Activated naive CD4-positive, alpha-beta T cell treated with anti-CD3 and anti-CD28 coated beads, Interleukin-2, amount 50 U/mL, for 16 hours (primary cell): ENCODE measurements at regions not wholly inside any gene's neighbourhood (a gene's known extent, or its start where the extent isn't known, plus 50 kb on each side); places are given as distances from the start of the nearest gene placed in this dataset.

Experiments
- DNase-seq: peaks from one replicate; pipeline ENCODE4 v3.0.0-alpha.2; 2020

DNA sequence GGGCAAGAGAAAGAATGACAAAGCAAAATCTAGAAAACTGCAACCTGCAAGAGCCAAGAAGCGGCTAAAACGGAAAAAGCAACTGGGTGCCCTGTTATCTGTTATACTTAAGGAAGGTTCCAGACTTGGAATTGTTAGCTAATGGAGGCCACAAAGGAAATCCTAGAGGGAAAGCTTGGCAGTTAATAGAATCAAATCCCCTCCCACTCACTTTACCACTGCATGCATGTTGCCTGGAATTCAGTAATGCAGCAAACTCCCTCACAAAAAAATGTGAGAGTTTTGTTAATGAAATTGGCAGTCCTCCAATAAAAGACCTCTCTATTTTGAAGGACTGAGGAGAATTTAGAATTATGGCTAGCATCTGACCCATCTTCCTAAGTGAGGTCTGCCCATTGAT, 164.2 kb upstream of the SOX5 start:
- no peak for DNase-seq

DNA sequence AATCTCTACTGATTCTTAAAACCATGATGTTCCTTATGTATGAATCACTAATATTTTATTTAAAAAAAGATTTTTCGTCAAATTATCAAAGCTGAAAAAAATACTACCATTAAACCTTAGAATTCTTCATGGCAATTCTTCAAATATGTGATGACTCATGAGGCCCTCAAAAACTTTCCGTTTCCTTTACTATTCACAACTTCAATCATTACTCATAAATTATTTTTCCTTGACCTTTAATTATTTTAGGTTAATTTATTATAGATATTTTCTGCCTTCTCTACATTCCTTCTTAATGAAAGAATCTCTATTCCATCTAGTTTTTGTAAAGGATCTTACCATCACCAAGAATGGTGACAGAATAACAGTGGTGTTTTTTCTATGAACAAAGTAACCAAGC, 162.1 kb upstream of the SOX5 start:
- DNase-seq, result no peak

GRCh38 chr12:24111086-24111485, 161.6 kb upstream of the SOX5 start:
- DNase-seq, result no peak

- DNase-seq, result no peak
Observed at GRCh38 chr12:24109381-24110039, 160.0 kb upstream of the SOX5 start.

- DNase-seq, result no peak
Observed at GRCh38 chr12:24102676-24103075, 153.2 kb upstream of the SOX5 start.

- DNase-seq, result no peak
Observed at GRCh38 chr12:24099576-24099975, 150.1 kb upstream of the SOX5 start.

GRCh38 chr12:24095245-24095644, 145.8 kb upstream of the SOX5 start:
- DNase-seq, result no peak

- no peak for DNase-seq
Observed at GRCh38 chr12:24089510-24089890, 140.0 kb upstream of the SOX5 start.

DNA sequence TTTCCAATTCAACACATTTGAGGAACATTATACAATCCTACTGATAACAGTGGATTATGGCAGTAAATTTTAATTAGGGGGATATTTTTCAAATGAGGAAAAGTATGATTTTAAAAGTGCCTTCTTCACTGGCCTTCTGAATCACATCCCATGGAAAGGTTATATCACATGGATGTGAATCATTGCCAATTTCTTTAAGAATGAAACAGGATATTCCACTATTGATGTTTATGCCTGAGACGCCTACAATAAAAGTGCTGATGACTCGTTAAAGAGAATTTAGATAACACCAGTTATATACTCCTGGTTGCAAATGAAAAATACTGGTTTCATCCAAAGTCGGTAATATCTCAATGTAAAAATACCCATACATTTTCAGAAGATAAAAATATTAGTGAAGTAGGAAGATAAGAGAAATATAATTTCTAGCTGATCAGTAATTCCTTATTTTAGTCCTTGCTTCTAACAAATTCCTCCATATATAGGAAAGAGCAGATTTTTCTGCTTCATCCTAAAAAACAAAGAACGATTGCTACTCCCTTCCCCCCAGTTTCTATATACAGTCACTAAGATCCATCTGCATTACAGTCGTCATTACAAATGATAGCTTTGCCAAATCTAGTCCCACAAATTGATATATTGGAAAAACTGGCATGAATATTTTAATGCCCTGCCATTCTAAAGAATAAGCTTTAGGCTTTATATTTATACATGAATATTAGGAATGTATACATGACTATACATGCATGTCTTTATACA, 139.5 kb upstream of the SOX5 start:
- no peak for DNase-seq

GRCh38 chr12:24087294-24087693, 137.8 kb upstream of the SOX5 start:
- DNase-seq, result no peak

- DNase-seq, result no peak
Observed at GRCh38 chr12:24084800-24085199, 135.3 kb upstream of the SOX5 start.

GRCh38 chr12:24083838-24084237, 134.4 kb upstream of the SOX5 start:
- no peak for DNase-seq

DNA sequence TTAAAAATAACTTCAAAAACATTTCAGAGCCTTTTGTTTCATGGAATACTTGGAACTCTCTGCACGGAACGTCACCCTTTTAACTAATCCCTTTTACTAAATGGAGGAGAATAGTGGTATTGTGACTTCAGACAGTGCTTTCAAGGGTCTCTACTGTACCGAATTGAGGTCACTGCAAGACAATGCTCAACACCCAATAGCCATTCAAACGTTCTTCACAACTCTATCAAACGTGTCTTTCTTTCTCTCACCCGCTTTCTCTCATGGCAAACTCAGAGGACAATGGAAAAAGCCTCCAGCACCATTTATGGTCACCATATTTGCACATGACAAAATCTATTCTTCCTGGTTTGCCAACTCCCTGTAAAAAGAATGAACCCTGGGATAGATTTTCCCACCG, 132.1 kb upstream of the SOX5 start:
- no peak for DNase-seq

DNA sequence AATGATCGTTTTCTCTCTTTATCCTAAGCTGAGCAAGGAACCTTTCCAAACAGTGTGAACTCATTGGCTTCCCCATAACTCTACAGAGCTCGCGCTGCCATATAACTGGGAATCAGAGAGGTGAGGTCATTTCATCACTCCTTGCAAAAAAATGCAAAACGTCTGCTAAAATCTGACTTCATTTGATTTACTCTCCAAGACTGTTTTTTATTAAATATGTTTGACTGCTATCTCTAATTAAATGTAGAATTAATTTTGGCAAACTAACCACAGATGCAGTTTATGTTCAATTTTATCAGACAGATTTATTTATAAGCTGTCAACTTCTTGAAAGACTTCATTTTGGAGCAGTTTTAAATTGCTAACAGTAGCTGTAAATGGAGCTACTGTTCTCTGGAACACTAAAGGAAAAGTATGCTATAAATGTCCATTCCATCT, 131.6 kb upstream of the SOX5 start:
- DNase-seq, result no peak

DNA sequence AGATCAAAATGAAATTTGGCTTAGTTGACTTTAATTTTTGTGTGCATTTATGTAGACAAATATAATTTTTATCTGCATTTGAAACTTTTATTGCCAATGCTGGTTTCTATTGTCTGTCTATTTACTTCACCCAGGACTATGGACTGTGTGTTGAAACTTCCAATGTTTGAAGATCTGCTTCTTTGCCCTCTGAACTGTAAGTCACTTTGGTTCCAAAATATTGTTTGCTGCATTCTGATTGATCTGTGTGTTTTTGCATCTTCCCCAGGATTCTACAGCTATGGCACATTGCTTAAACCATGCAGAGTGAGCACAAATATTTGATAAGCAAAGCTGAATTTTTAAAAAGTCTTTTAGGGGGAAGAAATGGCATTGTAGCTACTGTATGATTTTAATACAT, 131.0 kb upstream of the SOX5 start:
- DNase-seq, result no peak

DNA sequence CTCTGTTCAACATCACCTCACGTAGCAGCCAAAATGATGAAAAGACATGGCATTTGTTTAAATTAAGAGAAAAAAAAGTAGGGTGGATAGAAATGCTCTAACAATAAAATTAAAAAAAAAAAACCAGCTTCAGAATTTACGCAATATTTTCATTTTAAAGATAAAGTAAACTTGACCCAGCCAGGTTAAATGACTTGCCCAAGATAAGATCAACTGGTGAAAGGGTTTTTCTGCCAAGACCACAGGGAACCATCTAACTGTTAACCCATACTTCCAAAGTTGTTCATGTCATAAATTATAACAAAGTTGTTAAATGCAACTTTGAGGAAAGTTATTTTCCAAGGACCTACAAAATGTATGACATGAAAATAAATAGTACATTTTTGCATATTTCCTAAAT, 129.6 kb upstream of the SOX5 start:
- DNase-seq, result no peak

DNA sequence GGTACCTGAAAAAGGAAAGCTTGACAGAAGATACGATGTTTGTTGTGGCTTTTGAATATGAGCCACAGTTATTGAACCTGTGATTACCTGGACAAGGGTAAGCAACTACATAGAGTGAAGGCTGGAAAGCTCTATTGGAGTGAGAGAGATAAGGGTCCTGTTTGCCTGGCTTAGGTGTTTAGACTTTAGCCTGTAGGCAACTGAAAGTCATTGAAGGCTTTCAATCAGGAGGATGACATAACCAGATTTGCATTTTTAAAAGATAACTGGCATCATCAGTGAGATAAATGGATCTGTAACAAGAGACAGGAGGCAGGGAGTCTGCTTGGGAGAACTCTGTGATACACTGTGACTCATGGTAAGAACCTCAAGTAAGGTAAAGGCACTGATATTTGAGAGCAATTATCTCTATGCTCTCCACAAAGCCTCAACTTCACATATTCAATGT, 128.9 kb upstream of the SOX5 start:
- DNase-seq, result no peak

GRCh38 chr12:24077161-24077560, 127.7 kb upstream of the SOX5 start:
- no peak for DNase-seq

GRCh38 chr12:24075650-24076049, 126.2 kb upstream of the SOX5 start:
- DNase-seq, result no peak

GRCh38 chr12:24073170-24073810, 123.8 kb upstream of the SOX5 start:
- DNase-seq, result no peak

- DNase-seq, result no peak
Observed at GRCh38 chr12:24072302-24072701, 122.8 kb upstream of the SOX5 start.

DNA sequence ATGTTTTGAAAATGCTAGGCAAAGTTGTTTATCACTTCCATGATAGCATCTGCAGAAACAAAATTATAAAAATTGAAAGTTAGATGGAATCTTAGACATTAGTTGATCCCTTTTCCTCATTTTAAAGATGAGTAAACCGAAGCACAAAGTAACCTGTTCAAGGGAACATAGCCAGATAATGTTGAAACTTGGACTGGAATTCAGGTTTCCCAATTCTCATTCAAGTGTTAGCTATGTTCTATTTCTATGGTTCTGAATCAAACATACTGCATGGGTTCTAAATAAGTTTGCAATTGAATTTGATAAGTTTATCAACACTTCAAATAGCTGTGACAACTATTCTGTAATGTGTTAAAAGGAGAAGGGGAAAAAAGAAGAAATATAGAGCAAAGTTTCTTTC, 122.4 kb upstream of the SOX5 start:
- DNase-seq, result no peak

DNA sequence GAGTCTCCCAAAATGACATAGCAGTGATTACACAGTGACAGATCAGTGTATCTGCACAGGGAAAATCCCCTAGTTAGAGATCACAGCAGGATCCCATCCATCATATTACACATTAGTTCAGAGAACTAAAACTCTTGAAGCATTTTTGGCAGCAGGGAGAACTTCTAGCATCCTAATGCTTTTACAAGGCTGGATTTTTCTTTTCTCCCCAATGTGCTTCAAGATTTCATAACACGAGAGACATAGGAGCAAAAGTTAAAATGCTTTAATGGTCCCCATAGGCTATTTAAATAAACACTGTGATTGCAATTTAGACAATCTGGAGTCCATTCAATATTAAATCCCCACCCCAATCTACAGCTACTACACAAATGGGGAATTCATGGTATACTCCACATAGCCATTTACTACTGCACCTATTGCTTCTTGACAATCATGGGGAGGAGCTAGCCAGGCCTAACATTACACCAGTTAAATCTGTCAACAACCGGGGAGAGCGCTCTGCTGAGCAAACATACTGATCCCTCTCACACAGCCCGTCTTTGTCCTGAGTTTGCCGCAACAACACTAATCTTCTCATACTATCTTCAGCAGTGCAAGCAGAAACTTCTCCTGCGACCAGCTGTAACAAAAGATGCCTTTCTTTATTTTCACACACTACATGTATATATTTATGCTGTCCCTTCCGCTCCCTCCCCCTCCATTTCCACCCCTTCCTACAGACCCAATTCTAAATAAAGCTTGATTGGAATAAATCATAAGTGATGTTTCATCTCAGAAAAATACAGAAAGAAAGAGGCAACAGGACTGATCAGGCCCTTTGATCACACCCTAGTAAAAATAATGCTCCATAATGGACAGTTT, 120.3 kb upstream of the SOX5 start:
- DNase-seq, result no peak
